Spleen (tissue), 11 donors: ENCODE measurements at regions not wholly inside any gene's neighbourhood (a gene's known extent, or its start where the extent isn't known, plus 50 kb on each side); places are given as distances from the start of the nearest gene placed in this dataset.

Source experiments
- DNase-seq: peaks from one replicate; pipeline ENCODE4 v3.0.0-alpha.2; 2020
- H3K27ac ChIP-seq, 8 donors: fragments of 200-600 bp; sonication (generic) in 7 of 8; 1 replicate in 4 of 8; 2 replicates in 4 of 8; pipeline versions ENCODE4 v1.5.0 to v1.8.0; 2016 to 2021; ENCODE audit warnings: inconsistent platforms in 4 of 8, mild to moderate bottlenecking in 4 of 8, moderate library complexity in 1 of 8
- H3K27me3 ChIP-seq, 7 donors: fragments of 200-600 bp; sonication (generic) in 6 of 7; replicated peaks in 1 of 7; 1 replicate in 4 of 7; 2 replicates in 3 of 7; pipeline versions ENCODE4 v1.5.0 to v1.8.0; 2016 to 2021; ENCODE audit warnings: inconsistent platforms in 3 of 7, mild to moderate bottlenecking in 1 of 7
- H3K36me3 ChIP-seq, 6 donors: fragments of 200-600 bp; sonication (generic) in 5 of 6; 1 replicate in 4 of 6; 2 replicates in 2 of 6; pipeline versions ENCODE4 v1.5.0 to v1.8.0; 2016 to 2021; ENCODE audit warnings: inconsistent platforms in 2 of 6
- H3K4me1 ChIP-seq, 6 donors: fragments of 200-600 bp; sonication (generic) in 5 of 6; 1 replicate in 3 of 6; 2 replicates in 3 of 6; pipeline versions ENCODE4 v1.5.0 to v1.8.0; 2016 to 2021; ENCODE audit warnings: inconsistent platforms in 3 of 6
- H3K4me3 ChIP-seq, 8 donors: fragments of 200-600 bp; sonication (generic) in 7 of 8; 1 replicate in 4 of 8; 2 replicates in 4 of 8; pipeline versions ENCODE4 v1.5.0 to v1.8.0; 2016 to 2021; ENCODE audit warnings: inconsistent platforms in 4 of 8, mild to moderate bottlenecking in 4 of 8, moderate library complexity in 2 of 8
- H3K9me3 ChIP-seq, 8 donors: fragments of 200-600 bp; sonication (generic) in 7 of 8; 1 replicate in 4 of 8; 2 replicates in 4 of 8; pipeline versions ENCODE4 v1.5.0 to v1.8.0; 2016 to 2021; ENCODE audit warnings: inconsistent platforms in 4 of 8
- POLR2A ChIP-seq, 3 donors: fragments of 450-650 bp; IDR thresholded peaks; one replicate each; pipeline ENCODE4 v1.5.1; 2017; ENCODE audit warnings: antibody characterized with exemption in 3 of 3, mild to moderate bottlenecking in 1 of 3
- POLR2AphosphoS5 ChIP-seq, 3 donors: sonication (generic); formaldehyde crosslinking; IDR thresholded peaks; one replicate each; pipeline ENCODE4 v1.5.1; 2017; ENCODE audit warnings: antibody characterized with exemption in 3 of 3
- WGBS, 5 donors: extraction: QIAGEN DNeasy Blood & Tissue Kit in 3 of 5; methylation state at CpG; one replicate each; pipeline versions ENCODE4 v1.1.5 to v1.1.7; 2013 to 2018; 5-methylcytosine and 5-hydroxymethylcytosine counted together
- intact Hi-C: fragments of 100-400 bp; cut with DNase I; formaldehyde crosslinking; loops from one replicate; pipeline ENCODE4 v1.15.0; 2023; ENCODE audit warnings: low total_unique reads
- TF ChIP-seq, protein P1 (sequence below), 11 experiments: fragments of 200-600 bp in 7 of 11; fragments of 450-650 bp in 4 of 11; sonication (generic) in 4 of 11; IDR thresholded peaks in 8 of 11; conservative IDR thresholded peaks in 3 of 11; 1 replicate in 7 of 11; 2 replicates in 4 of 11; pipeline versions ENCODE4 v1.4.0 to v1.8.0; 2016 to 2021; ENCODE audit warnings: antibody characterized with exemption in 11 of 11, inconsistent platforms in 4 of 11, mild to moderate bottlenecking in 1 of 11
- donor health status: healthy with polysubstance abuse.
- donor health status: DM: no; HTN: no; CAD: no; lungs with moderate emphysema.
- donor health status: DM: no; HTN: no; CAD: no.
- donor health status: Bipolar disorder and iron deficiency.
- donor health status: healthy.
- donor health status: DM: no; HTN: no; CAD: no.
- donor health status: DM: yes; HTN: yes; CAD: no.

DNA sequence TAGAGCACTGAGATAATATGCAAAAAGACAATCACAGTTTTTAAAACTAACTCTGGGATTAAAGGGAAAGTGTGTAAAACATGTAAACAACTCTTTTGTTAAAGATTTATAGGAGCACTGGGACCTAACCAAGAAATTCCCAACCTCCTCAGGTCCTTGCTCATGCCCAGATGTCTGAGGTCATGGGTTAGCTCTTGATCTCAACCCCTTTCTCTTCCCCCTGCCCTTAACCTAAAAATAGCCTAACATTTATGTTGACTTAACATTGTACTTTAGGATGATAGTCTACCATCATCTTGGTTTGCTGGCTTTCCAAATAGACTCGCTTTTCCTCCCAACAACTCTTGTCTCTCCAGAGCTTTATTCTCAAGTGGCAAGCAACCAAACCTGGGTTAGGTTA is 258.2 kb upstream of the FAT3 start:
- no peaks in the 10 kb centered on the region for H3K4me1 ChIP-seq
- no peaks in the 10 kb centered on the region for H3K36me3 ChIP-seq
- TF ChIP-seq POLR2AphosphoS5 (IDR thresholded peaks at IDR 0.05) (no peak), POLR2A (IDR thresholded peaks at IDR 0.05) (no peak)
- TF ChIP-seq, protein P1, sequence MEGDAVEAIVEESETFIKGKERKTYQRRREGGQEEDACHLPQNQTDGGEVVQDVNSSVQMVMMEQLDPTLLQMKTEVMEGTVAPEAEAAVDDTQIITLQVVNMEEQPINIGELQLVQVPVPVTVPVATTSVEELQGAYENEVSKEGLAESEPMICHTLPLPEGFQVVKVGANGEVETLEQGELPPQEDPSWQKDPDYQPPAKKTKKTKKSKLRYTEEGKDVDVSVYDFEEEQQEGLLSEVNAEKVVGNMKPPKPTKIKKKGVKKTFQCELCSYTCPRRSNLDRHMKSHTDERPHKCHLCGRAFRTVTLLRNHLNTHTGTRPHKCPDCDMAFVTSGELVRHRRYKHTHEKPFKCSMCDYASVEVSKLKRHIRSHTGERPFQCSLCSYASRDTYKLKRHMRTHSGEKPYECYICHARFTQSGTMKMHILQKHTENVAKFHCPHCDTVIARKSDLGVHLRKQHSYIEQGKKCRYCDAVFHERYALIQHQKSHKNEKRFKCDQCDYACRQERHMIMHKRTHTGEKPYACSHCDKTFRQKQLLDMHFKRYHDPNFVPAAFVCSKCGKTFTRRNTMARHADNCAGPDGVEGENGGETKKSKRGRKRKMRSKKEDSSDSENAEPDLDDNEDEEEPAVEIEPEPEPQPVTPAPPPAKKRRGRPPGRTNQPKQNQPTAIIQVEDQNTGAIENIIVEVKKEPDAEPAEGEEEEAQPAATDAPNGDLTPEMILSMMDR (IDR thresholded peaks at IDR 0.05 in 8 of 11, conservative IDR thresholded peaks at IDR 0.05 in 3 of 11) = no peak
- intact Hi-C loops = no loop called here
- peaks cover 0 to 22% (median 11%) of the 10 kb centered on the region in 8 donors for H3K9me3 ChIP-seq
- H3K4me3 ChIP-seq = no peak overlapping the region
- DNase-seq = no peak
- WGBS, 5 donors = 77 to 88% (median 87%) methylated on average over 1 of the region's 1 CpG
- no peaks in the 10 kb centered on the region for H3K27me3 ChIP-seq
- no peak overlapping the region for H3K27ac ChIP-seq

DNA sequence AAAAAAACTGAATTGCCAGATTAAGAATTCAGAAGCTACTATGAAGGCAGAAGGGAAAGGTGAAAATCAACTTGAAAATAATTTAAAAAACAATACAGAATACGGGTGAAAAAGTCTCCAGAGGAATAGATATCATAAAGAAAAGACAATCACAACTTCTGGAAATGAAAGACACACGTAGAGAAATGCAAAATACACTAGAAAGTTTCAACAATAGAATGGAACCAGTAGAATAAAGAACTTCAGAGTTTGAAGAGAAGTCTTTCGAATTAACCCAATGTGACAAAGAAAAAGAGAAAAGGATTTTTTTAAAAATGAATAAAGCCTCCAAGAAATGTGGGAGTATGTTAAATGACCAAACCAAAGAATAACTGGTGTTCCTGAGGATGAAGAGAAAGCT is 263.8 kb upstream of the FAT3 start:
- Histone ChIP-seq H3K4me3 (no peak overlapping the region), H3K27ac (no peak overlapping the region), H3K9me3 (peaks cover 0 to 61% (median 56%) of the 10 kb centered on the region in 8 donors), H3K27me3 (no peaks in the 10 kb centered on the region), H3K36me3 (no peaks in the 10 kb centered on the region), H3K4me1 (no peaks in the 10 kb centered on the region)
- 72 to 92% (median 82%) methylated on average over 3 of the region's 3 CpGs for WGBS, 5 donors
- TF ChIP-seq POLR2A (IDR thresholded peaks at IDR 0.05) (no peak), POLR2AphosphoS5 (IDR thresholded peaks at IDR 0.05) (no peak)
- TF ChIP-seq, protein P1 (IDR thresholded peaks at IDR 0.05 in 8 of 11, conservative IDR thresholded peaks at IDR 0.05 in 3 of 11) = no peak
- no peak for DNase-seq
- intact Hi-C loops = no loop called here

- intact Hi-C loops = no loop called here
- Histone ChIP-seq H3K36me3 (no peaks in the 10 kb centered on the region), H3K9me3 (peaks cover 0 to 61% (median 51%) of the 10 kb centered on the region in 8 donors), H3K27ac (no peak overlapping the region), H3K4me1 (no peaks in the 10 kb centered on the region), H3K27me3 (no peaks in the 10 kb centered on the region), H3K4me3 (no peak overlapping the region)
- 68 to 87% (median 74%) methylated on average over 3 of the region's 3 CpGs for WGBS, 5 donors
- no peak for DNase-seq
- no peak for TF ChIP-seq POLR2AphosphoS5 (IDR thresholded peaks at IDR 0.05)
- TF ChIP-seq, protein P1 (IDR thresholded peaks at IDR 0.05 in 8 of 11, conservative IDR thresholded peaks at IDR 0.05 in 3 of 11) = no peak
- no peak for TF ChIP-seq POLR2A (IDR thresholded peaks at IDR 0.05)
Measured at GRCh38 chr11:91959411-91959810, 265.2 kb upstream of the FAT3 start.

DNA sequence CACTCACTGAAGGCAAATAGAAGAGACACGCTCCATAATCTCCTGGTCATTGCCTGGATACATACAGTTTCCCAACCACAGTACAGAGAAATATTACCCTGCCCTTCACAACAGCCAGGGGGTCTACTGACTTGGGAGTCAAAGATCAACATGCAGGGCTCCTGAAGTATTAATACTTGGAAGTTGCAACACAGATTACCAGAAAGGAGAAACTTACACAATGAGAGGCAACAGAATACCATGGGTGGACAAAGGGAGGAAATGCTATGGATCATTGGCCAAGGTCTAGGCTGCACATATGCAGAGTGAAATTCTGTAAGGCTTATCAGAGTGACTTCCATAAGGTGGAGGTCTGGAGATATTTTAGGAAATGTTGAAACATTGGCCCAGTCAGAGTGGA is 267.9 kb upstream of the FAT3 start:
- Histone ChIP-seq H3K9me3 (peaks cover 0 to 53% (median 43%) of the 10 kb centered on the region in 8 donors), H3K36me3 (no peaks in the 10 kb centered on the region), H3K4me1 (no peaks in the 10 kb centered on the region), H3K27ac (no peak overlapping the region), H3K4me3 (no peak overlapping the region), H3K27me3 (no peaks in the 10 kb centered on the region)
- no peak for DNase-seq
- intact Hi-C loops = no loop called here
- TF ChIP-seq POLR2A (IDR thresholded peaks at IDR 0.05) = no peak
- TF ChIP-seq, protein P1 (IDR thresholded peaks at IDR 0.05 in 8 of 11, conservative IDR thresholded peaks at IDR 0.05 in 3 of 11) = no peak
- no peak for TF ChIP-seq POLR2AphosphoS5 (IDR thresholded peaks at IDR 0.05)
- 59 to 86% (median 75%) methylated on average over 1 of the region's 1 CpG for WGBS, 5 donors
